GM21529 (cell line): ENCODE measurements at regions not wholly inside any gene's neighbourhood (a gene's known extent, or its start where the extent isn't known, plus 50 kb on each side); places are given as distances from the start of the nearest gene placed in this dataset.
"Not testable (repeated sequence)": the region's sequence is repeated elsewhere in the genome, so short reads cannot be mapped to it uniquely, and the experiment has no call there.

Experiments used
- ATAC-seq: cut with Tn5 transposase; IDR thresholded peaks from one replicate; pipeline ENCODE4 v1.9.1; 2021; ENCODE audit not compliant: unreplicated experiment

DNA sequence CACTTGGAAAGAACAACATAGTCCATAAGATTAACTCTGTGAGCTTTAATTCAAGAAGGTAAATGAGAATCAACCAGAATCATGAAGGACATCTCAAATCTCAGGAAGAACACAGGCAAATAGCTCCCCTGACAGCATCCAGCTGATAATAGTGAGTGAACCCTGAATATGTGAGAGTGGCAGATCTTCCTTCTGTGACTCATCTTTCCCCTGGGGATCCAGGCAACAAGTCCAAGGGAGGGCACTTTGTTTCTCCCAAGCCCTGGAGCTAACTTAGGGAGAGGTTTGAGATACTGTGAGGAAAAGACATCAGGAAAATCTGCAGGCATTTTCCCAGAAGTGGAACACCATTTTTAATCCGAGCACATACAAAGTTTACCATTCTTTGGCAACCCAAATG, 763.9 kb upstream of the MGAT4C start:
- ATAC-seq, result no peak

DNA sequence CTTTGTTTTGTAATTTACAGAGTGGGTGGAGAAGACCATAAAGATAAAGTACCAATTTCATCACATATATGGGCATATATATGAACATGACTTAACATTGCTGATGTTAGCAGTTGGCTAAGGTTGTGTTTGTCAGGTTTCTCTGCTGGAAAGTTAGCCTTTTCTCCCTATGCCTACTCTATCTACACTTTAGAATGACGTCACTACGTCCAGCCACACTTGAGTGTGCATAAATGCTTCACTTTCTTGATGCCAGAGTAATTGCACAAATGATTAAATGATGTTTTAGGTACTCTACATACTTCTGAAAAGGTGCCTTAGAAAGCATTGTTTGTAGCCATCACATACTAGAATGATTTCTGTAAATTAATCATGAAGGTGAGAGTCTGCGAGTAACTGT, 759.2 kb upstream of the MGAT4C start:
- ATAC-seq, result no peak

DNA sequence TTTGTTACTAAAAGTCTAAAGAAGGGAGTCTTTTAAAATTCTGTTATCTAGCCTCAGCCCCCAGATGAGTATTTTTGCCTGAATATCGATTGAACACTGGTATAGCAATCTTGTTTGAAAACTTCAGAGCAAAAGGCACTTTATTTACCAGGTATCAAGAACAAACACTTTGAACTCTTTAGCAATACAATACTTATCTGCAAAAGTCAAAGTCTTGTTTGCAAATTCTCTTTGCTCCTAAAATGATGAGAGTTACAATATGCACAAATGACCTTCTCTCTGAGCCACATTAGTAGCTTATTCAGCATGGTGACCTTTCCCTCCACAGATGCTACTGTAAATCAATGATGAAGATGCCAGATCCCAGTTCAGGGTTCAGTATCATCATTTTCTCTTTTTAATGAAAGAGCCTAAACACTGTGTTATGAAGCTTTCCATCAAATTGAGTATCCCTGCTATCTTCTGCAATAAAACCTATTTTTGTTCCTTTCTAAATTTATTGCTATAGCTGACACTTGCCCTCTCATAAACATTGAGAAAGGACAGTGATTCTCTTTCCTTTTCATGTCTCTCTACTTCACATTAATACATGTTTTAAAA, 752.7 kb upstream of the MGAT4C start:
- ATAC-seq, result no peak

DNA sequence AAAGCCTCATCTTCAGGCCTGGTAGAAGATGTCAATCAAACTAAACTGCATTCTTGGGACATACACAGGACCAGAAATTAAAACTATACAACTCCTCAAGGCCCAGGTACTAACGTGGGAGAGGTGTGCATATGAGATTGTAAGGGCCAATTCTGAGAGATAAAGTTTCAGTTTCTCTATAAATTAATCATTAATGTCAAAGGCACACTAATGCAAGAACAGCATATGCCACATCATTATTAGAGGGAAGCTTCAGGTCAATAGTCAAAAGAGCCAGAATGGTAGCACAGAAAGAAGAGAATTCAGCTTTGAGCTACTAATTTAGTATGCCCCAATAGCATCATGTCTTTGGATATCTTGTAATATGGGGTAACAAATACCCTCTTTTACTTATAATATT, 744.9 kb upstream of the MGAT4C start:
- ATAC-seq, result no peak

DNA sequence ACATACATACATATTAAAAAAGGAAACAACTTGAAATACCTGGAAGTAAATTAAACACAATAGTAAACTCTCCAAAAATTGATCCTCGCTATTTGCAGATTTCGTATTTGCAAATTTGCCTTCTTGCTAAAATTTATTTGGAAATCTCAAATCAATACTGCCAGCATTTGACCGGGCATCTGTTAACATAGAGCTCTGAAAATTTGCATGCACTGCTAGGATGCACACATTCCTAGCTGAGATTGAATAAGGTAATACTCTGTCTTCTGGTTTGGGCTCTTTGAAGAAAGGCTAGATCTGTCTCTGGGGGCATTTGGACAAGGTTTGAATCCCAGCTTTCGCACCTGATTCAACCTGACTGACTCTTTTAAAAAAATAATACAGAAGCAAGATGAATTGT, 729.1 kb upstream of the MGAT4C start:
- ATAC-seq, result no peak

DNA sequence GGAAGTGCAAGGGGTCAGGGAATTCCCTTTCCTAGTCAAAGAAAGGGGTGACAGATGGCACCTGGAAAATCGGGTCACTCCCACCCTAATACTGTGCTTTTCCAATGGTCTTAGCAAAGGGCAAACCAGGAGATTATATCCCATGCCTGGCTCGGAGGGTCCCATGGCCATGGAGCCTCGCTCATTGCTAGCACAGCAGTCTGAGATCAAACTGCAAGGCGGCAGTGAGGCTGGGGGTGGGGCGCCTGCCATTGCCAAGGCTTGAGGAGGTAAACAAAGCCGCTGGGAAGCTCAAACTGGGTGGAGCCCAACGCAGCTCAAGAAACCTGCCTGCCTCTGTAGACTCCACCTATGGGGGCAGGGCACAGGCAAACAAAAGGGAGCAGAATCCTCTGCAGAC, 714.4 kb upstream of the MGAT4C start:
- ATAC-seq, result not testable (repeated sequence)

DNA sequence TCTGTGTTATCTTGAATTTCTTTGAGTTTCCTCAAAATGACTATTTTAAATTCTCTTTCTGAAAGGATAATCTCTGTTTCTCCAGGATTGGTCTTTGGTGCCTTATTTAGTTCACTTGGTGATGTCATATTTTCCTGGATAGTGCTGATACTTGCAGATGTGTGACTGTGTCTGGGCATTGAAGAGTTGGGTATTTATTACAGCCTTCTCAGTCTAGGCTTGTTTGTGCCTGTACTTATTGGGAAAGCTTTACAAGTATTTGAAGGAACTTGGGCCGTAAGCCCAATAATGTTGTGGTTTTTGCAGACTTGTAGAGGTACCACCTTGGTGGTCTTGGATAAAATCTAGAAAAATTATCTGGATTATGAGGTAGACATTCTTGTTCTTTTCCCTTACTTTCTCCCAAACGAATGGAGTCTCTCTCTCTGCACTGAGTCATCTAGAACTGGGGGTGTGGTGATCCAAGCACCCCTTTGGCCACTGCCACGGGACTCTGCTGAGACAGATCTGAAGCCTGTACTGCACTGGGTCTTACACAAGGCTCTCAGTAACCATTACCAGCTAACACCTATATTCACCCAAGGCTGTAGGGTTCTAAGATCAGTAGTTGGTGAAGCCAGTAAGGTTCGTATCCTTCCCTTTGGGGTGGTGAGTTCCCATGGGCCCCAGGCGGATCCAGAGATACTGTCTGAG, 703.7 kb upstream of the MGAT4C start:
- no peak for ATAC-seq

DNA sequence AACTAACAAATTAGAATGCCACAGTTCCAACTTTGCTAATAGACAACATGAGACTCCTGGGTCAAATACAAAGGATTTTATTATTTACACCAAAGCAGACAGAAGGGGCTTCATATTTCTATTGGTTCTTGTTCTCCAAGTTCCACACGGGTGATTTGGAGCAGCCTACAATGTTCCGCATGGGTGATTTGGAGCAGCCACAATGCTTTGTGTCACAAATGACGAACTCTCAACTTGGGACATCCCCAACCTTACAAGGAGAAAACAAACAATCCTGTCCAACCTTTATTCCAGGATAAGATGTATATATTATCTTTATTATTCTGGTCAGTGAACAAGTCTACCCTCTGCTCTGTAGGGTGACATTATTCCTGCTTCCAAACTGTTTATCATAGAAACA, 694.3 kb upstream of the MGAT4C start:
- ATAC-seq, result no peak

DNA sequence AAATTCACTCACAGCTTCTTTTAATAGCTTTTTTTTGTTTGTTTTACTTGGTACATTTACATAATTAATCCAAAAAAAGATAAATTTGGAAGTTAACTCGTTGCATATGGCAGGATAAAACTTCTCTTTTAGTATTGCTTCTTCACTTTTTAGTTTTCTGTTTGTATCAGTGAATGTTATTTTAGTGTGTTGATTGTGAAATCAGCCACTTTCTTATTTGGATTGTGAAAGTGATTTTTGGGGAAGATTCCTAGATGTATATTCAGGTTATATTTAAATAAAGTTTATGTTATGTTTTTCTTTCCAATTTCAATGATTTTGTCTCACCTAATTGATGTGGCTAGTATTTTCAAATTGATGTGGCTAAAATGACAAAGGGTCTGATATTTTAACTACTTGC, 693.9 kb upstream of the MGAT4C start:
- ATAC-seq, result no peak

DNA sequence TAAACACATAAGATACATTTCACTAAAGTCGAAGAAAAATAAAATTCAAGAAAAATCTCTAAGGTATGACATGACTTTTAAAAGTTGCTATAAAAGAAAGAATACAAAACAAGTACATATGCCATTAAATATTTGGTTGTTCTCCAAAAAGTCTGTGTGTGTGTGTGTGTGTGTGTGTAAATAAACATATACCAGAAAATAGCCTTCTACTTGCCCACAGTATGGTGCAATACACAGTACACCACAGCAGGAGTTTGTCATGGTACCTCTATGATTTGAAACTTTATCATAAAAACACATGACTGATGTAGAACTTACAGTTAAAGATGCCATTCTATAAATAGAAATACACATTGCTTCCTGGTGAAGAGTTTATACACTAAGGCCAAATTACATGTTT, 692.7 kb upstream of the MGAT4C start:
- no peak for ATAC-seq

DNA sequence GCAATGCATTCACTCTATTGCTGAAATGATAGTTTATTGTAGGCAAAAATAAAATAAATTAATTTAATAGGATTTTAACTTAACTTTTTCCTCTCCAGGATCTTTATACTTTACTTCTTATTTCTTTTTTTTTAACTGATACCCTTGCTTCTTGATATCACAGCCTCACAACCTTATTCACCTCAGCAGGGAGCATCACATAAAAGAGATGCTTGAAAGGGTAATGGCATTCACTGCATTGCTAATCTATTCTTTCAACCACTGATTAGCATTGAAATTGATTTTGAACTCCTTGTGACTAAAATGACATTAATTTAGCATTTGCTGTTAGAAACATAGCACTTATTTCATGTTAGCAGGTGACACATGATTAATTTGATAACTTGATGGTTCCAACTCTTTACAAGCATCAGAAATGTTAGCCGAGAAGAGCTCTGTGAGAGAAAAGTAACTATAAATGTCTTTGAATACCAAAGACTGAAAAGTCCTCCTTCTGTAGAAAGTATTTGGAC, 689.5 kb upstream of the MGAT4C start:
- ATAC-seq, result no peak

DNA sequence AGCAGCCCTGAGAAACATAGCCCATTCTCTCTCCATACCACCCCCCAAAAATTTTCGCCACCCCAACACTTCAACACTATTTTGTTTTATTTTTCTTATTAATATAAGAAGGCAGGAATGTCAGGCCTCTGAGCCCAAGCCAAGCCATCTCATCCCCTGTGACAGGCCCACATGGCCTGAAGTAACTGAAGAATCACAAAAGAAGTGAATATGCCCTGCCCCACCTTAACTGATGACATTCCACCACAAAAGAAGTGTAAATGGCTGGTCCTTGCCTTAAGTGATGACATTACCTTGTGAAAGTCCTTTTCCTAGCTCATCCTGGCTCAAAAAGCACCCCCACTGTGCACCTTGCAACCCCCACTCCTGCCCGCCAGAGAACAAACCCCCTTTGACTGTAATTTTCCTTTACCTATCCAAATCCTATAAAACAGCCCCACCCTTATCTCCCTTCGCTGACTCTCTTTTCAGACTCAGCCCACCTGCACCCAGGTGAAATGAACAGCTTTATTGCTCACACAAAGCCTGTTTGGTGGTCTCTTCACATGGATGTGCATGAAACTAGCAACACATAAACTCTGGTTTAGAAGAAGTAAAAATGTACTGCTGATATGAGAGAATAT, 688.1 kb upstream of the MGAT4C start:
- ATAC-seq, result not testable (repeated sequence)

DNA sequence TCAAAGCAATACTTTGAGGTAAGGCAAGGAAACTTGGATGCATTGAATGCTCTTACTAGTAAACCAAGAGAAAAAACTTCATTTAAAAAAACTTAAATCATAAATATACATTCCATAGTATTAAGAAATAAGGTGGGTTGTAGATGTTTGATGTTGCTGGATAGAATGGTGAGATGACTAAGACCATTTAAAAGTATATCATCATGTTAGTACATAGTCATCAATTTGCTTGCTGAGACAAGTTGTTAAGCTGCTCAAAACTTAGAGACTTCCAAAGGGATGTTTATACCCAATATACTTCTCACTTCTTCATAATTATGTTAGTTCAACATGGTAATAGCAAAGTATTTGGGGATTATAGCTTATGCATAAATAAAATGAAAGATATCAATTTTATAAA, 675.5 kb upstream of the MGAT4C start:
- ATAC-seq, result no peak

DNA sequence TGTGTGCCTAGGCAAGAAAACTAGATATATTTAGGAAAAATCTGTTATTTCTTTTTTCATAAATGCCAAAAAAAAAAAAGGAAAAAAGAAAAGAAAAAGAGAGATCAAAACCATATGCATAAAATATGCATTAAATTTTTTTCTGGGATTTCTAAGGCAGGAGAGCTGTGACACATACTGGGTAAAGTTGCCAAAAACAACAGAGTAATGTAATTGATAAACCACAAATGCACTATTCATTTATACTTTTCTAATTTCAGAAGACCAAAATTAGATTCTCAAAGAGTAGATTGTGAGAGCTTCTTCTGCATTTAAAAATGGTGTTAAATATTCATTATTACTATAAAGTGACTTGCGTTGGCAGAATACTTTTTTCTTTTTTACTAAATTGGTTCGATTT, 673.8 kb upstream of the MGAT4C start:
- ATAC-seq, result no peak

DNA sequence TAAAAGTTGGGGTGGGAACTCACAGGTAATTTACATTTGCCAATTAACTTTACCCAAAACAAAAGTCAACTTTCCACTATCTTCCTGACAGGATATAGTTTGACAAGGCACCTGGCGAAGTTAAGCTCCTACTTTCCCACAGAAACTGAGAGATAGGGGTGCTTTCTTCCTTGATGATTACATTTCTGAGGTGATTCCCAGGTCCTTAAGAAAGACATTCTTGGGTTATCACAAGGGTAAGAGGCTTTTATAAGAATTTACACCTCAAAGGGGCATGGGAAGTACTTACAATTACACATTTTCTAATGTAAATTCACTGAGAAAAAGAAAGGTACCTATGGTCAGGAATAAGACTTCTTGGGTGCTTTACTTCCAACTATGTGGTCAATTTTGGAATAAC, 660.9 kb upstream of the MGAT4C start:
- ATAC-seq, result no peak

DNA sequence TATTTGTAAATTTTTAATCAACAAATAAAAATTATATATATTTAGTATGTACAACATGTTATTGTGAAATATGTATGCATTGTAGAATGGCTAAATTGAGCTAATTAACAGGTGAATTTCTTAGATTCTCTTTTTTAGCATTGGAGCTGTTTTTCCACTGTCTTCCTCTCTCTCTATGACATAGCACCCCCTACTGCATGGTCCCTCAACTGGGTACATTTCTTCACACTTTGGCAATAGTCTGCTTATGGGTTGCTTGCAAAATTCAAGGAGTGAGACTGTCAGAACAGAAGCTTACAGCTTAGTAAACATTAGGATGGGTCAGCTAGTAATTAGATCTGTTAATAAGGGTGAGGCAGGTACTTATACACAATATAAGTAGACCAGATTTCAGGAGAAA, 658.5 kb upstream of the MGAT4C start:
- ATAC-seq, result no peak

DNA sequence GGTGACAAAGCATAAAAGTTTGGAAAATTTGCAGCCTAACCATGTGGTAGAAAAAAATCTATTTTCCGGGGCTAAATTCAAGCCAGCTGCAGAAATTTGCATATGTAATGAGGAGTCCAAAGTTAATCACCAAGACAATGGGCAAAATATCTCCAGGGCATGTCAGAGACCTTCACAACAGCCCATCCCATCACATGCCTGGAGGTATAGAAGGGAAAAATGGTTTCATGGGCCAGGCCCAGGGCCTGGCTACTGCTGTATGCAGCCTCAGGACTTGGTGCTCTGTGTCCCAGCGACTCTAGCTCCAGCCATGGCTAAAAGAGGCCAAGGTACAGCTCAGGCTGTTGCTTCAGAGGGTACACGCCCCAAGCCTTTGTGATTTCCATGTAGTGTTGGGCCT, 655.8 kb upstream of the MGAT4C start:
- no peak for ATAC-seq

DNA sequence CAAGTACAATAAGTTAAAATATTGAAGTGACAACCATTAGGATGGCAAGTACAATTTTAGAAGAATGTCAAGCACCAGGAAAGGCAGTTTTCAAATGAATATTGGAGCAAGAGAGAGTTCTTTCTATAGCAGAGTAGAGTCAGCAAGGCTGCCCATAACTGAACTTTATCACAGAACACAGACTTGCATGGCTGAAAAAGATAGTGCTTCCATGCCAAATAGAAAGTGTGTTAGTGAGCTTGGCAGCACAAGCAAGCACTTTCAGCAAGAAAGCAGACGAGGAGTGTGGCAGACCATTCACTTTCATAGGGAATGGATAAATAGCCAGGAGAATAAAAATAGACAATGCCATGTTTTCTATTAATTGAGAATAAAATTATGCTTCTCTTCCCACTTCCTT, 647.0 kb upstream of the MGAT4C start:
- no peak for ATAC-seq

DNA sequence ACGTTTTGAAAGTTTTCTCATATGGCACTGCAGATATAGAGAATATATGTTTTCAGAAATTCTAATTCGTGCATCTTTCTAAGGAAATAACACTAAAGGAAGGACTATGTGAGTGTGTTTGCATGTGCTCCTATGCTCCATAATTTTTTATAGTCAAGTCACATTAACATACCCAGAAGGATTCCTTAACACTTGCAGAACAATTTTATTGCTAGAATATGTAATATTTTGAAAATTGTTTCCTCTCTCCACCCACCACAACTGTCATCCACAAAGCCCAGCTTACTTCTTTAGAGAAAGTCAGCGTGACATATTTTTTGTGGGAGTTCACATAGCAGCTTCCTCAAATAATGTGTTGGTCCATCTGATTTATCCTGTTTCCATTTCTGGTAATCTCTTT, 604.6 kb upstream of the MGAT4C start:
- no peak for ATAC-seq

DNA sequence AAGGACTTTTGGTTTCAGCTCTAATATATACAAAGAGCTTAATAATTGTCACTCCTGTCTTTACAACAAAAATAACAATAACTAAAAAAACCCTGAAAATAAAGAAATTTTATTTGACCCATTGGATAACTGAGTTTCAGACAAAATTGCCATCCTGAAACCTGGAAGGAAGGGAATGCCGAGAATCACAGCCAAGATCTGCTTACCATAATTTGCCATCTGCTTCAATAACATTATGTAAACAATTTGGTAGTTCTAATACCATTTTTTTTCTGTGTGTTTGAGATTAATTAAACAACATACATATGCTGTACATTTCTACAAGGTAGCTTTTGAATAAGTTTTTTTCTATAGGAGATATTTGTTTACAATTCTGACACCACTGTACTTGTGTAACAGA, 596.3 kb upstream of the MGAT4C start:
- no peak for ATAC-seq

DNA sequence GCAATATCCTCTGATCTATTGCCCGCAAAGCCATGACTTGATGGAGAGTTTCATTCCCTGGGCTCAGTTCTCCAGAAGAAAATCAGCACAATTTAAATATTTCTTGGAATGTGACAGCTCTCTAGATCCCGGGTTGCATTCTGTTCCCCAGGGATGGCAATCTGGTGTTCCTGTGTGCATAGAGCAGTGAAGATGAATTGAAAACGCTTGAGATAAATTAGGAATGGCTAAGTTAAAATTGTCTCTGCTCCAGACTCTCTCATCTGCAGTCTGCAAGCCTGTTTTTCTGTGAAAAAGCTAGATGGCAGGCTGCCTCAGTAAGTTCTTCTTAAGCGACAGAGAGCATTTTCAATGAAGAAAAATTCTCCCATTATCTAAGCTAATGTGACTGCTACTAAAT, 582.5 kb upstream of the MGAT4C start:
- no peak for ATAC-seq

DNA sequence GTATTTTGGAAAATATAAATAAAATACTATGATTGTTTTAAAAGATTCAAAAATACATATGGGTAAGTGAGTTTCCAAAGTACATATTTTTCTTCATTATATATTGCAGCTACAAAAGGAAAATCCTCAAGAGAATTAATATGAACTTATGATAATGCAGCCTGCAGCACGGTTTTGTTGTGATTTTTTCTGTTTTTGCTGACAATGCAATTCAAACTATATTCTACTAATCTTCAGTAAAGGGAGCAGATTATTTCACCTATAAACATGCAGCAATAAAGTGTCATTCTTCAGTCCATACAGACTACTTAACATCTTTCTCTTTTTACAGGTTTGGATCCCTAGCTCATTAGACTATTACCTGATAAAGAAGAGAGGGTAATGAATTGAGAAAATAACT, 582.1 kb upstream of the MGAT4C start:
- ATAC-seq, result no peak

DNA sequence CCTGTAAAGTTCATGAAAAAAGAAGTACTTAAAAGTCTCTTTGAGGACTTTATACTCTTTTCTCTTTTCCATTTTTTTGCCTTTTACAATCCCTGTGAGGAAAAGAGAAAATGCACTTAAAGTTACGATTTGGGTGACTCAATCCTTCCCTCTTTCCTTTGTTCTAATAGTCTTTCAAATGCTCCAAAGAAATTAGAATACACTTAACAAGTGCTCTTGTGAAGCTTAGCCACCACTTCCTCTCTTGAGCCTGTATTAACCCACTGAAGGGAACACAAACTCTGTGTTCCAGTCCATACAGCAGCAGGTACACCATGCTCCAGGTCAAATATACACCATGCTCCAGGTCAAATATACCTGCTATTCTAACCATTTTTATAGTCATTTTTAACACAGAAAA, 581.1 kb upstream of the MGAT4C start:
- no peak for ATAC-seq
